H1 (cell line): ENCODE measurements at regions not wholly inside any gene's neighbourhood (a gene's known extent, or its start where the extent isn't known, plus 50 kb on each side); places are given as distances from the start of the nearest gene placed in this dataset.

ENCODE experiments used
- CTCF ChIP-seq, 3 experiments: IDR thresholded peaks; 1 replicate in 2 of 3; 2 replicates in 1 of 3; pipeline versions ENCODE4 v1.5.1 to v1.6.1; 2011; ENCODE audit warnings: low read length in 3 of 3, mild to moderate bottlenecking in 3 of 3, inconsistent platforms in 2 of 3, low read depth in 1 of 3, moderate library complexity in 1 of 3; ENCODE audit not compliant: insufficient read depth in 1 of 3; ENCODE audit errors: control extremely low read depth in 1 of 3
- SUZ12 ChIP-seq: fragments of 200-600 bp; sonication (generic); IDR thresholded peaks from 2 replicates; pipeline ENCODE4 v1.6.1; 2012; ENCODE audit warnings: mild to moderate bottlenecking, inconsistent platforms, low read length, moderate library complexity, mixed read lengths

GRCh38 chr6:4662886-4663285, 113.3 kb upstream of the CDYL start (continued):
- TF ChIP-seq CTCF (IDR thresholded peaks at IDR 0.05; ENCODE audit: control extremely low read depth in 1 of 3, insufficient read depth in 1 of 3, low read depth in 1 of 3, low read length in 3 of 3) (no peak), SUZ12 (no peak)
